HG02981 (cell line): ENCODE measurements at regions not wholly inside any gene's neighbourhood (a gene's known extent, or its start where the extent isn't known, plus 50 kb on each side); places are given as distances from the start of the nearest gene placed in this dataset.
"Not testable (repeated sequence)": the region's sequence is repeated elsewhere in the genome, so short reads cannot be mapped to it uniquely, and the experiment has no call there.

Experiments used
- ATAC-seq: cut with Tn5 transposase; IDR thresholded peaks from one replicate; pipeline ENCODE4 v1.9.1; 2021; ENCODE audit warnings: mild to moderate bottlenecking, moderate library complexity; ENCODE audit not compliant: unreplicated experiment

GRCh38 chr2:111463956-111464355 is 343.2 kb downstream of the BCL2L11 start:
- peak; percentile 93 for ATAC-seq

- ATAC-seq: not testable (repeated sequence)
These were observed 343.7 kb downstream of the BCL2L11 start for GRCh38 chr2:111464367-111464766.

GRCh38 chr2:111465521-111465920 is 344.8 kb downstream of the BCL2L11 start:
- not testable (repeated sequence) for ATAC-seq

GRCh38 chr2:111466744-111467143 is 346.0 kb downstream of the BCL2L11 start:
- not testable (repeated sequence) for ATAC-seq

- not testable (repeated sequence) for ATAC-seq
These were observed 350.2 kb downstream of the BCL2L11 start for GRCh38 chr2:111470924-111471323.

GRCh38 chr2:111471791-111472530 is 351.2 kb downstream of the BCL2L11 start:
- ATAC-seq: not testable (repeated sequence)

GRCh38 chr2:111472844-111473403 is 352.2 kb downstream of the BCL2L11 start:
- not testable (repeated sequence) for ATAC-seq

GRCh38 chr2:111473522-111473921 is 352.8 kb downstream of the BCL2L11 start:
- not testable (repeated sequence) for ATAC-seq

- not testable (repeated sequence) for ATAC-seq
These were observed 353.5 kb downstream of the BCL2L11 start for GRCh38 chr2:111474198-111474705.

GRCh38 chr2:111478335-111478734 is 357.6 kb downstream of the BCL2L11 start:
- not testable (repeated sequence) for ATAC-seq

GRCh38 chr2:111478871-111479318 is 358.2 kb downstream of the BCL2L11 start:
- ATAC-seq: not testable (repeated sequence)

- ATAC-seq: not testable (repeated sequence)
These were observed 359.4 kb downstream of the BCL2L11 start for GRCh38 chr2:111480016-111480625.

- ATAC-seq: not testable (repeated sequence)
These were observed 359.9 kb downstream of the BCL2L11 start for GRCh38 chr2:111480633-111481032.

GRCh38 chr2:111481219-111481618 is 360.5 kb downstream of the BCL2L11 start:
- ATAC-seq: not testable (repeated sequence)

- peak; percentile 70 for ATAC-seq
These were observed 362.4 kb downstream of the BCL2L11 start for GRCh38 chr2:111482987-111483679.

- ATAC-seq: not testable (repeated sequence)
These were observed 363.4 kb downstream of the BCL2L11 start for GRCh38 chr2:111484097-111484496.

GRCh38 chr2:111485895-111486294 is 365.2 kb downstream of the BCL2L11 start:
- not testable (repeated sequence) for ATAC-seq

- not testable (repeated sequence) for ATAC-seq
These were observed 367.7 kb downstream of the BCL2L11 start for GRCh38 chr2:111488451-111488850.

- not testable (repeated sequence) for ATAC-seq
These were observed 368.7 kb downstream of the BCL2L11 start for GRCh38 chr2:111489460-111489859.

GRCh38 chr2:111491181-111491580 is 370.5 kb downstream of the BCL2L11 start:
- ATAC-seq: not testable (repeated sequence)

GRCh38 chr2:111491614-111492013 is 370.9 kb downstream of the BCL2L11 start:
- not testable (repeated sequence) for ATAC-seq
